ENCODE measurements at regions not wholly inside any gene's neighbourhood (a gene's known extent, or its start where the extent isn't known, plus 50 kb on each side); places are given as distances from the start of the nearest gene placed in this dataset.

- no peak for DNase-seq (ENCODE audit: low read depth in 1 of 2, low spot score in 1 of 2)
- no peak for TF ChIP-seq REST (IDR thresholded peaks at IDR 0.05; ENCODE audit: insufficient replicate concordance, low read depth)
- no peak for TF ChIP-seq SPI1 (IDR thresholded peaks at IDR 0.05; ENCODE audit: borderline replicate concordance, low read depth)
- TF ChIP-seq GABPA (IDR thresholded peaks at IDR 0.05; ENCODE audit: low read depth): no peak
- TF ChIP-seq CTCF (IDR thresholded peaks at IDR 0.05; ENCODE audit: insufficient read depth, low read length): no peak
- TF ChIP-seq POLR2AphosphoS5 (IDR thresholded peaks at IDR 0.05; ENCODE audit: low read depth): no peak
- Histone ChIP-seq H3K4me3 (replicated peaks; ENCODE audit: insufficient read depth, low read length) (no peak overlapping the region), H3K27ac (replicated peaks) (no peak overlapping the region), H3K27me3 (ENCODE audit: insufficient read depth, poor library complexity, severe bottlenecking) (no peaks in the 10 kb centered on the region)
These were observed 596.5 kb downstream of the SPOCK3 start for GRCh38 chr4:166637816-166638215.

GRCh38 chr4:166655231-166655630 is 579.1 kb downstream of the SPOCK3 start:
- TF ChIP-seq REST (IDR thresholded peaks at IDR 0.05; ENCODE audit: insufficient replicate concordance, low read depth): no peak
- TF ChIP-seq CTCF (IDR thresholded peaks at IDR 0.05; ENCODE audit: insufficient read depth, low read length): no peak
- Histone ChIP-seq H3K27ac (replicated peaks) (no peak overlapping the region), H3K27me3 (ENCODE audit: insufficient read depth, poor library complexity, severe bottlenecking) (no peaks in the 10 kb centered on the region), H3K4me3 (replicated peaks; ENCODE audit: insufficient read depth, low read length) (no peak overlapping the region)
- DNase-seq (ENCODE audit: low read depth in 1 of 2, low spot score in 1 of 2): no peak

- no peak for TF ChIP-seq POLR2AphosphoS5 (IDR thresholded peaks at IDR 0.05; ENCODE audit: low read depth)
- no peak overlapping the region for H3K27ac ChIP-seq (replicated peaks)
- no peak overlapping the region for H3K4me3 ChIP-seq (replicated peaks; ENCODE audit: insufficient read depth, low read length)
- no peaks in the 10 kb centered on the region for H3K27me3 ChIP-seq (ENCODE audit: insufficient read depth, poor library complexity, severe bottlenecking)
- DNase-seq (ENCODE audit: low read depth in 1 of 2, low spot score in 1 of 2): no peak
These were observed 578.6 kb downstream of the SPOCK3 start for GRCh38 chr4:166655705-166656104.

- DNase-seq (ENCODE audit: low read depth in 1 of 2, low spot score in 1 of 2): no peak
- H3K27me3 ChIP-seq (ENCODE audit: insufficient read depth, poor library complexity, severe bottlenecking): no peaks in the 10 kb centered on the region
- H3K27ac ChIP-seq (replicated peaks): no peak overlapping the region
- no peak overlapping the region for H3K4me3 ChIP-seq (replicated peaks; ENCODE audit: insufficient read depth, low read length)
- no peak for TF ChIP-seq GABPA (IDR thresholded peaks at IDR 0.05; ENCODE audit: low read depth)
- TF ChIP-seq REST (IDR thresholded peaks at IDR 0.05; ENCODE audit: insufficient replicate concordance, low read depth): no peak
- no peak for TF ChIP-seq CTCF (IDR thresholded peaks at IDR 0.05; ENCODE audit: insufficient read depth, low read length)
- TF ChIP-seq POLR2AphosphoS5 (IDR thresholded peaks at IDR 0.05; ENCODE audit: low read depth): no peak
- TF ChIP-seq SPI1 (IDR thresholded peaks at IDR 0.05; ENCODE audit: borderline replicate concordance, low read depth): no peak
These were observed 577.0 kb downstream of the SPOCK3 start for GRCh38 chr4:166657261-166657660.

All from HL-60 (cell line).